ENCODE measurements at regions not wholly inside any gene's neighbourhood (a gene's known extent, or its start where the extent isn't known, plus 50 kb on each side); places are given as distances from the start of the nearest gene placed in this dataset.

DNA sequence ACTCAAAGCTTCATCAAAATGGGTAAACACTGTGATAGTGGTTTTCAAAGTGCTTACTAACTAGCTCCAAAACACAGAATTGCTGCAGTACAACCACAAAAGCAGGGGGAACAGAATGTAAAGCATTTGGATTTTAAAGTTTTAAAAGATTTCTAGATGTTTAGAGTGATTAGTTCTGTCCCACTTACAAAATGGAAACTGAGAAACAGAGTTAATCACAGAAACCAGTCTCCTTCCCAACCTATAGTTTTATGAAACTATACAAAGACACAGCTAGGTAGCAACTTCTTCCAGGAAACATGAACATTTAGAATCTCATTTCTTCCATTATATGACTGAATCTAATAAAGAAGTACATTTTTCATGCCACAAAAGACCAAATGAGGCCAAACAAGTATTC, 73.8 kb upstream of the HNRNPA3 start (continued):
- TF ChIP-seq, protein P1, sequence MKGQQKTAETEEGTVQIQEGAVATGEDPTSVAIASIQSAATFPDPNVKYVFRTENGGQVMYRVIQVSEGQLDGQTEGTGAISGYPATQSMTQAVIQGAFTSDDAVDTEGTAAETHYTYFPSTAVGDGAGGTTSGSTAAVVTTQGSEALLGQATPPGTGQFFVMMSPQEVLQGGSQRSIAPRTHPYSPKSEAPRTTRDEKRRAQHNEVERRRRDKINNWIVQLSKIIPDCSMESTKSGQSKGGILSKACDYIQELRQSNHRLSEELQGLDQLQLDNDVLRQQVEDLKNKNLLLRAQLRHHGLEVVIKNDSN (CRISPR knock-in tag; IDR thresholded peaks at IDR 0.05), result no peak
- TF ChIP-seq MXD4 (CRISPR knock-in tag; IDR thresholded peaks at IDR 0.05; ENCODE audit: borderline replicate concordance) (no peak), GABPB1 (CRISPR knock-in tag; IDR thresholded peaks at IDR 0.05) (no peak), ZNF263 (CRISPR knock-in tag; IDR thresholded peaks at IDR 0.05; ENCODE audit: low read depth) (no peak), EMX1 (CRISPR knock-in tag; IDR thresholded peaks at IDR 0.05) (no peak), ATF6 (CRISPR knock-in tag; IDR thresholded peaks at IDR 0.05) (no peak), ZNF232 (CRISPR knock-in tag; IDR thresholded peaks at IDR 0.05) (no peak), RELA (CRISPR knock-in tag; IDR thresholded peaks at IDR 0.05; ENCODE audit: borderline replicate concordance) (no peak), ZNF671 (CRISPR knock-in tag; IDR thresholded peaks at IDR 0.05) (no peak)
- TF ChIP-seq, protein P2, sequence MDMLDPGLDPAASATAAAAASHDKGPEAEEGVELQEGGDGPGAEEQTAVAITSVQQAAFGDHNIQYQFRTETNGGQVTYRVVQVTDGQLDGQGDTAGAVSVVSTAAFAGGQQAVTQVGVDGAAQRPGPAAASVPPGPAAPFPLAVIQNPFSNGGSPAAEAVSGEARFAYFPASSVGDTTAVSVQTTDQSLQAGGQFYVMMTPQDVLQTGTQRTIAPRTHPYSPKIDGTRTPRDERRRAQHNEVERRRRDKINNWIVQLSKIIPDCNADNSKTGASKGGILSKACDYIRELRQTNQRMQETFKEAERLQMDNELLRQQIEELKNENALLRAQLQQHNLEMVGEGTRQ (CRISPR knock-in tag; IDR thresholded peaks at IDR 0.05), result no peak
- TF ChIP-seq, protein P3, sequence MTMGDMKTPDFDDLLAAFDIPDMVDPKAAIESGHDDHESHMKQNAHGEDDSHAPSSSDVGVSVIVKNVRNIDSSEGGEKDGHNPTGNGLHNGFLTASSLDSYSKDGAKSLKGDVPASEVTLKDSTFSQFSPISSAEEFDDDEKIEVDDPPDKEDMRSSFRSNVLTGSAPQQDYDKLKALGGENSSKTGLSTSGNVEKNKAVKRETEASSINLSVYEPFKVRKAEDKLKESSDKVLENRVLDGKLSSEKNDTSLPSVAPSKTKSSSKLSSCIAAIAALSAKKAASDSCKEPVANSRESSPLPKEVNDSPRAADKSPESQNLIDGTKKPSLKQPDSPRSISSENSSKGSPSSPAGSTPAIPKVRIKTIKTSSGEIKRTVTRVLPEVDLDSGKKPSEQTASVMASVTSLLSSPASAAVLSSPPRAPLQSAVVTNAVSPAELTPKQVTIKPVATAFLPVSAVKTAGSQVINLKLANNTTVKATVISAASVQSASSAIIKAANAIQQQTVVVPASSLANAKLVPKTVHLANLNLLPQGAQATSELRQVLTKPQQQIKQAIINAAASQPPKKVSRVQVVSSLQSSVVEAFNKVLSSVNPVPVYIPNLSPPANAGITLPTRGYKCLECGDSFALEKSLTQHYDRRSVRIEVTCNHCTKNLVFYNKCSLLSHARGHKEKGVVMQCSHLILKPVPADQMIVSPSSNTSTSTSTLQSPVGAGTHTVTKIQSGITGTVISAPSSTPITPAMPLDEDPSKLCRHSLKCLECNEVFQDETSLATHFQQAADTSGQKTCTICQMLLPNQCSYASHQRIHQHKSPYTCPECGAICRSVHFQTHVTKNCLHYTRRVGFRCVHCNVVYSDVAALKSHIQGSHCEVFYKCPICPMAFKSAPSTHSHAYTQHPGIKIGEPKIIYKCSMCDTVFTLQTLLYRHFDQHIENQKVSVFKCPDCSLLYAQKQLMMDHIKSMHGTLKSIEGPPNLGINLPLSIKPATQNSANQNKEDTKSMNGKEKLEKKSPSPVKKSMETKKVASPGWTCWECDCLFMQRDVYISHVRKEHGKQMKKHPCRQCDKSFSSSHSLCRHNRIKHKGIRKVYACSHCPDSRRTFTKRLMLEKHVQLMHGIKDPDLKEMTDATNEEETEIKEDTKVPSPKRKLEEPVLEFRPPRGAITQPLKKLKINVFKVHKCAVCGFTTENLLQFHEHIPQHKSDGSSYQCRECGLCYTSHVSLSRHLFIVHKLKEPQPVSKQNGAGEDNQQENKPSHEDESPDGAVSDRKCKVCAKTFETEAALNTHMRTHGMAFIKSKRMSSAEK (CRISPR knock-in tag; IDR thresholded peaks at IDR 0.05; ENCODE audit: borderline replicate concordance), result no peak

DNA sequence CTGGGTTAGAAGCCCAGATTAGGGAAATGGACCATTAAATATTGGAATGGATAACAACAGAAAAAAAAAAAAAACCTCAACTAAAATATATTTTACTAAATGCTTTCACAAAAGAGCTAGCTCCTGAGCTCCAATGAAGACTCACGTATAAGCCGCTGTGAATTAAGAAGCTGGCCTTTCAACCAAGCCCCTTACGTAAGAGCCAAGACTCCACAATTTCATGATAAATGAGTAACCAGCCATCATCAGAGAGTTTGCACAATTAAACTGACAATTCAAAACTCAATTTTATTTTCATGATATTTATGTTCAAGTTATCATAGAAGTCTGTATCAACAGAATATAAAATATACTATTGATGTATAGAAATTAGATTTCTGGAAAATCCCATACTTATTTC, 70.7 kb upstream of the HNRNPA3 start:
- H3K9me3 Mint-ChIP-seq, result no peaks in the 10 kb centered on the region
- H3K4me1 Mint-ChIP-seq, result peaks cover under 1% of the 10 kb centered on the region
- CTCF ChIA-PET, result interaction anchor here (1.0 to 2.2 kb wide), 5 partner anchors 20 to 496 kb away, joined by 3 to 9 read pairs (median 3); no protein-coding TSS in a partner anchor
- no peaks in the 10 kb centered on the region for H3K36me3 Mint-ChIP-seq
- no peak overlapping the region for H3K4me3 Mint-ChIP-seq
- H3K27ac Mint-ChIP-seq, result no peak overlapping the region
- no peak for ATAC-seq
- H3K27me3 Mint-ChIP-seq (ENCODE audit: low read depth), result no peaks in the 10 kb centered on the region
- no peak for TF ChIP-seq ZBTB21 (CRISPR knock-in tag; IDR thresholded peaks at IDR 0.05; ENCODE audit: borderline replicate concordance)
- no peak for TF ChIP-seq MXD4 (CRISPR knock-in tag; IDR thresholded peaks at IDR 0.05; ENCODE audit: borderline replicate concordance)
- no peak for TF ChIP-seq ZBTB43 (CRISPR knock-in tag; IDR thresholded peaks at IDR 0.05)
- TF ChIP-seq NR2C2 (CRISPR knock-in tag; IDR thresholded peaks at IDR 0.05), result no peak
- no peak for TF ChIP-seq OVOL2 (CRISPR knock-in tag; IDR thresholded peaks at IDR 0.05; ENCODE audit: borderline replicate concordance)
- TF ChIP-seq CBFB (CRISPR knock-in tag; IDR thresholded peaks at IDR 0.05; ENCODE audit: low read depth), result no peak
- no peak for TF ChIP-seq ZNF425 (CRISPR knock-in tag; conservative IDR thresholded peaks at IDR 0.05)
- TF ChIP-seq, protein P2 (CRISPR knock-in tag; IDR thresholded peaks at IDR 0.05), result no peak
- DNase-seq (ENCODE audit: low spot score), result no peak
- POLR2A ChIA-PET, result no interaction called here

Data from WTC11 (cell line).